Fibroblast of skin of right biceps (primary cell): ENCODE measurements at regions not wholly inside any gene's neighbourhood (a gene's known extent, or its start where the extent isn't known, plus 50 kb on each side); places are given as distances from the start of the nearest gene placed in this dataset.
A peak's percentile ranks its signal among the peaks of the same experiment; 100 is the strongest.

Experiments
- DNase-seq: peaks from one replicate; pipeline ENCODE4 v3.0.0-alpha.2; 2013

- no peak for DNase-seq
Measured at GRCh38 chr6:165742047-165742446, 79.0 kb upstream of the PDE10A start.

- no peak for DNase-seq
Measured at GRCh38 chr6:165737396-165737795, 74.4 kb upstream of the PDE10A start.

GRCh38 chr6:165735065-165735464 is 72.0 kb upstream of the PDE10A start:
- DNase-seq, result no peak

GRCh38 chr6:165733489-165733791 is 70.4 kb upstream of the PDE10A start:
- no peak for DNase-seq

GRCh38 chr6:165732696-165733488 is 69.9 kb upstream of the PDE10A start:
- no peak for DNase-seq

GRCh38 chr6:165729307-165729936 is 66.4 kb upstream of the PDE10A start:
- no peak for DNase-seq

GRCh38 chr6:165728216-165728615 is 65.2 kb upstream of the PDE10A start:
- no peak for DNase-seq

- DNase-seq, result no peak
Measured at GRCh38 chr6:165726965-165727381, 63.9 kb upstream of the PDE10A start.

GRCh38 chr6:165726290-165726875 is 63.3 kb upstream of the PDE10A start:
- no peak for DNase-seq

GRCh38 chr6:165725201-165725600 is 62.2 kb upstream of the PDE10A start:
- no peak for DNase-seq

- no peak for DNase-seq
Measured at GRCh38 chr6:165723326-165723725, 60.3 kb upstream of the PDE10A start.

GRCh38 chr6:165722022-165722421 is 59.0 kb upstream of the PDE10A start:
- DNase-seq, result no peak

- DNase-seq, result peak; percentile 29
Measured at GRCh38 chr6:165721356-165721755, 58.3 kb upstream of the PDE10A start.

- DNase-seq, result peak; percentile 26
Measured at GRCh38 chr6:165718491-165718891, 55.5 kb upstream of the PDE10A start.

GRCh38 chr6:165717732-165718465 is 54.9 kb upstream of the PDE10A start:
- peak; percentile 60 for DNase-seq

GRCh38 chr6:165716886-165717285 is 53.8 kb upstream of the PDE10A start:
- no peak for DNase-seq

- DNase-seq, result no peak
Measured at GRCh38 chr6:165715428-165715827, 52.4 kb upstream of the PDE10A start.

- no peak for DNase-seq
Measured at GRCh38 chr6:165714907-165715306, 51.9 kb upstream of the PDE10A start.

- DNase-seq, result no peak
Measured at GRCh38 chr6:165713845-165714466, 50.9 kb upstream of the PDE10A start.
